ENCODE measurements at regions not wholly inside any gene's neighbourhood (a gene's known extent, or its start where the extent isn't known, plus 50 kb on each side); places are given as distances from the start of the nearest gene placed in this dataset.

DNA sequence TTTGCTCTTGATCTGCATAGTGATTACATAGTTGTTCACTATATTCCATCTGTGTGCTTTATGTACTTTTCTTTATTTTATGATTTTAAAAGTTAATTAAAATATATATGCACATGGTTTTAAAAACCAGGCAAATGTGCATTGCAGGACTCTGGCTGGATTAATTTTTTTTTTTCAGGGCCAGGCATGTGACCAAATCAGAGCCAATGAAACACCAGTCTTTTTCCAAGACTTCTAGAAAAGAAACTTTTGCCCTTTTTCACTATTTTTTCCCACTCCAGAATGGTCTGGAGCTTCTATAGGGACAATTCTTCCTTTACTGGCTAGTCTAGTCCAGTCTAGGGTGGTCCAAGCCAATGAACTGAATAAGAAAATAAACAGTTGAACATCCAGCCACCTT lies 198.1 kb upstream of the FBXO11 start:
- DNase-seq: no peak
- Histone ChIP-seq H3K4me1 (ENCODE audit: control insufficient read depth in 3 of 3, insufficient read depth in 2 of 3, low read depth in 1 of 3, low read length in 2 of 3) (peaks cover 0 to 10% (median 0%) of the 10 kb centered on the region in 3 donors), H3K27me3 (ENCODE audit: control insufficient read depth in 3 of 3, insufficient read depth in 3 of 3, low read length in 3 of 3) (no peaks in the 10 kb centered on the region), H3K27ac (ENCODE audit: low read depth in 1 of 3, low read length in 2 of 3) (no peak overlapping the region), H3K9me3 (ENCODE audit: control insufficient read depth in 2 of 2, insufficient read depth in 1 of 2, low read depth in 1 of 2, low read length in 1 of 2) (peaks cover 0 to 2% of the 10 kb centered on the region in 2 donors), H3K36me3 (ENCODE audit: control insufficient read depth in 3 of 3, insufficient read depth in 2 of 3, low read depth in 1 of 3, low read length in 3 of 3) (no peaks in the 10 kb centered on the region), H3K4me3 (ENCODE audit: low read depth in 1 of 3, low read length in 3 of 3) (no peak overlapping the region)
- no peak for FAIRE-seq

DNA sequence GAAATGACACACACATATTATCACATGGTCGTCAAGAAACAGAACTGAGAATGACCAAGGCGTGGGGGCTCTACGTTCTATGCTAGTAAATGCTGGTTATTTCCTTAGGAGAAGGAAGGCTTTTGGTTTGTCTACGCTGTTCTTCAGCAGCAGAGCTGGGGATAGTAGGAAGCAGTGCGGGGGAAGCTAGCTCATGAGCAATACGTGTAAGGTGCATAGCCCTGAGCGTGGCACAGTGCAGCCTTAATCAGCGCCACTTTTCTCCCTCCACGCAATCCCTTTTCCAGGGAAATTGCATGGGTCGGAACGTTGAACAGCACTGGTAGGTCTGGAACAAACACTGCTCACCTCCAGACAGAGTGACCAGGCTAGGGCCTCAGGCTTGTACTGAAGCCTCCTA lies 199.6 kb upstream of the FBXO11 start:
- Histone ChIP-seq H3K9me3 (ENCODE audit: control insufficient read depth in 2 of 2, insufficient read depth in 1 of 2, low read depth in 1 of 2, low read length in 1 of 2) (no peaks in the 10 kb centered on the region), H3K4me1 (ENCODE audit: control insufficient read depth in 3 of 3, insufficient read depth in 2 of 3, low read depth in 1 of 3, low read length in 2 of 3) (peaks cover 0 to 13% (median 1%) of the 10 kb centered on the region in 3 donors), H3K36me3 (ENCODE audit: control insufficient read depth in 3 of 3, insufficient read depth in 2 of 3, low read depth in 1 of 3, low read length in 3 of 3) (no peaks in the 10 kb centered on the region), H3K27ac (ENCODE audit: low read depth in 1 of 3, low read length in 2 of 3) (peak overlapping the region in 1 of 3 donors; percentile 55), H3K4me3 (ENCODE audit: low read depth in 1 of 3, low read length in 3 of 3) (no peak overlapping the region), H3K27me3 (ENCODE audit: control insufficient read depth in 3 of 3, insufficient read depth in 3 of 3, low read length in 3 of 3) (no peaks in the 10 kb centered on the region)
- FAIRE-seq (no peak), DNase-seq (no peak)
- WGBS, 3 donors: 80 to 85% (median 83%) methylated on average over 11 of the region's 11 CpGs

DNA sequence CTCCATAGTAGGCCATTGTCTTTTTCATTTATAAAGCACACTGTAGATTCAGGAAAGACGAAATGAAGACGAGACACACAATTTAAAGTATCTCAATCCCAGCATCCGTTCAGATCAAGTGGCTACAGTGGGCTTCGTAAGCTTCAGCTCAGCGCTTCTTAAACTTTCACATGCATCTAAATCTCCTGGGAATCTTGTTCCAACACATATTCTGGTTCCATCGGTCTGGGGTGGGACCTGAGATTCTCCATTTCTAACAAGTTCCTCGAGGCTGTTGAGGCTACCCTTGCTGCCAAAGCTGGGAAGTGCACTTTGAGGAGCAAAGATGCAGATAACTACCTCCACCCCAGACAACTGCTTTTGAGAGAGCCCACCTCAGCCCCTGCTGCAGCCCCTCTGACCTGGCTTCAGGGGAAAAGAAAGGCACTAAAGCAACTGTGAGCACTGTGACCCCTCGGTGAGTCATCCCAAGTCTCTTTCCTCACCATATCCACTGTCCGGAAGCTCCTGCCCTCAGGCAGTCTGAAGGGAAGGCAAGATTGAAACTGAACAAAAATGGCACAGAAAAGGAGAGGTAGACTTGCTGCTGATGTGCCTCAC lies 201.1 kb upstream of the FBXO11 start:
- peaks cover 0 to 19% (median 2%) of the 10 kb centered on the region in 3 donors for H3K4me1 ChIP-seq (ENCODE audit: control insufficient read depth in 3 of 3, insufficient read depth in 2 of 3, low read depth in 1 of 3, low read length in 2 of 3)
- DNase-seq (peak in 1 of 2 donors; percentile 5), FAIRE-seq (no peak)
- no peaks in the 10 kb centered on the region for H3K27me3 ChIP-seq (ENCODE audit: control insufficient read depth in 3 of 3, insufficient read depth in 3 of 3, low read length in 3 of 3)
- peak overlapping the region in 1 of 3 donors; percentile 76 for H3K27ac ChIP-seq (ENCODE audit: low read depth in 1 of 3, low read length in 2 of 3)
- no peaks in the 10 kb centered on the region for H3K9me3 ChIP-seq (ENCODE audit: control insufficient read depth in 2 of 2, insufficient read depth in 1 of 2, low read depth in 1 of 2, low read length in 1 of 2)
- WGBS, 3 donors: 66 to 68% (median 68%) methylated on average over 9 of the region's 9 CpGs
- H3K36me3 ChIP-seq (ENCODE audit: control insufficient read depth in 3 of 3, insufficient read depth in 2 of 3, low read depth in 1 of 3, low read length in 3 of 3): no peaks in the 10 kb centered on the region
- H3K4me3 ChIP-seq (ENCODE audit: low read depth in 1 of 3, low read length in 3 of 3): no peak overlapping the region

GRCh38 chr2:48108455-48108854 lies 202.2 kb upstream of the FBXO11 start:
- no peak for FAIRE-seq

DNA sequence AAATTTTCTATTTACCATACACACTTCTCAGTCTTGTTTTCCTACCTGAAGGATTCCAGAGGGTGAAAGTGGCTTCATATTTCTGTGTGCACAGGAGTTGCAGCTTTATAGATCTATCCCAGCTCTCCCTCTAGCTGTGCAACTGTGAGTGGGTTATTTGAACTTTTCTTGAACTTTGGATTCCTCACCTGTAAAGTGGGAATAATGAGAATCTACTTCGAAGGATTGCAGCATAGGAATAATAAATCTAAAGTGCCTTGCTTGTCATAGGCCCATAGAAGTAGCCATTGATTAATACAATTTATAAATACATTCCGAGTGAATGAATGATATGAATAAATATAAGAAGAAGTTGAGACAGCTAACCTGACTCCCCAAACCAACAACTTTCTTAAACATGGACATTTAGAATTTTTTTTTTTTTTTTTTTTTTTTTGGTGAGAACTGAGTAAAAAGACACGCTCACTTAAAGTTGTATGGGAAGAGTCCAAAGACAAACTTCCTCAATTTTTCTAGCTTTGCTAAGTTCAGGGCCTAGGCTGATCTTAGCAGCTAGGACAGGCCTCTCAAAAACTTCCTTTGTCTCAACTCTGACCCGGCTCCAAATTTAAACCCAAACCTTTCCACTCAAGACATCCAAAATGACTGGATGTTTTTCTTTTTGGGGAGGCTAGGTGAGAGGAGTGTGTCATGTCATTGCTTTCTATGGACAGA lies 203.3 kb upstream of the FBXO11 start:
- Histone ChIP-seq H3K36me3 (ENCODE audit: control insufficient read depth in 3 of 3, insufficient read depth in 2 of 3, low read depth in 1 of 3, low read length in 3 of 3) (no peaks in the 10 kb centered on the region), H3K27me3 (ENCODE audit: control insufficient read depth in 3 of 3, insufficient read depth in 3 of 3, low read length in 3 of 3) (no peaks in the 10 kb centered on the region), H3K4me1 (ENCODE audit: control insufficient read depth in 3 of 3, insufficient read depth in 2 of 3, low read depth in 1 of 3, low read length in 2 of 3) (peaks cover 0 to 36% (median 2%) of the 10 kb centered on the region in 3 donors), H3K9me3 (ENCODE audit: control insufficient read depth in 2 of 2, insufficient read depth in 1 of 2, low read depth in 1 of 2, low read length in 1 of 2) (no peaks in the 10 kb centered on the region), H3K27ac (ENCODE audit: low read depth in 1 of 3, low read length in 2 of 3) (no peak overlapping the region), H3K4me3 (ENCODE audit: low read depth in 1 of 3, low read length in 3 of 3) (no peak overlapping the region)
- no peak for FAIRE-seq
- peak in 1 of 2 donors; percentile 35 for DNase-seq
- WGBS, 3 donors: 78 to 82% (median 80%) methylated on average over 4 of the region's 4 CpGs

More at GRCh38 chr2:48108455-48108854, 202.2 kb upstream of the FBXO11 start:
- DNase-seq: no peak
- Histone ChIP-seq H3K27ac (ENCODE audit: low read depth in 1 of 3, low read length in 2 of 3) (no peak overlapping the region), H3K27me3 (ENCODE audit: control insufficient read depth in 3 of 3, insufficient read depth in 3 of 3, low read length in 3 of 3) (no peaks in the 10 kb centered on the region), H3K4me3 (ENCODE audit: low read depth in 1 of 3, low read length in 3 of 3) (no peak overlapping the region), H3K9me3 (ENCODE audit: control insufficient read depth in 2 of 2, insufficient read depth in 1 of 2, low read depth in 1 of 2, low read length in 1 of 2) (no peaks in the 10 kb centered on the region), H3K36me3 (ENCODE audit: control insufficient read depth in 3 of 3, insufficient read depth in 2 of 3, low read depth in 1 of 3, low read length in 3 of 3) (no peaks in the 10 kb centered on the region), H3K4me1 (ENCODE audit: control insufficient read depth in 3 of 3, insufficient read depth in 2 of 3, low read depth in 1 of 3, low read length in 2 of 3) (peaks cover 0 to 27% (median 2%) of the 10 kb centered on the region in 3 donors)
- 82 to 87% (median 85%) methylated on average over 1 of the region's 1 CpG for WGBS, 3 donors

GRCh38 chr2:48110492-48110891 lies 204.0 kb upstream of the FOXN2 start:
- Histone ChIP-seq H3K9me3 (ENCODE audit: control insufficient read depth in 2 of 2, insufficient read depth in 1 of 2, low read depth in 1 of 2, low read length in 1 of 2) (no peaks in the 10 kb centered on the region), H3K36me3 (ENCODE audit: control insufficient read depth in 3 of 3, insufficient read depth in 2 of 3, low read depth in 1 of 3, low read length in 3 of 3) (no peaks in the 10 kb centered on the region), H3K4me1 (ENCODE audit: control insufficient read depth in 3 of 3, insufficient read depth in 2 of 3, low read depth in 1 of 3, low read length in 2 of 3) (peaks cover 0 to 44% (median 2%) of the 10 kb centered on the region in 3 donors), H3K4me3 (ENCODE audit: low read depth in 1 of 3, low read length in 3 of 3) (no peak overlapping the region), H3K27me3 (ENCODE audit: control insufficient read depth in 3 of 3, insufficient read depth in 3 of 3, low read length in 3 of 3) (no peaks in the 10 kb centered on the region), H3K27ac (ENCODE audit: low read depth in 1 of 3, low read length in 2 of 3) (no peak overlapping the region)
- FAIRE-seq: no peak
- WGBS, 3 donors: 33 to 59% (median 44%) methylated on average over 4 of the region's 4 CpGs
- DNase-seq: peak in 1 of 2 donors; percentile 52

DNA sequence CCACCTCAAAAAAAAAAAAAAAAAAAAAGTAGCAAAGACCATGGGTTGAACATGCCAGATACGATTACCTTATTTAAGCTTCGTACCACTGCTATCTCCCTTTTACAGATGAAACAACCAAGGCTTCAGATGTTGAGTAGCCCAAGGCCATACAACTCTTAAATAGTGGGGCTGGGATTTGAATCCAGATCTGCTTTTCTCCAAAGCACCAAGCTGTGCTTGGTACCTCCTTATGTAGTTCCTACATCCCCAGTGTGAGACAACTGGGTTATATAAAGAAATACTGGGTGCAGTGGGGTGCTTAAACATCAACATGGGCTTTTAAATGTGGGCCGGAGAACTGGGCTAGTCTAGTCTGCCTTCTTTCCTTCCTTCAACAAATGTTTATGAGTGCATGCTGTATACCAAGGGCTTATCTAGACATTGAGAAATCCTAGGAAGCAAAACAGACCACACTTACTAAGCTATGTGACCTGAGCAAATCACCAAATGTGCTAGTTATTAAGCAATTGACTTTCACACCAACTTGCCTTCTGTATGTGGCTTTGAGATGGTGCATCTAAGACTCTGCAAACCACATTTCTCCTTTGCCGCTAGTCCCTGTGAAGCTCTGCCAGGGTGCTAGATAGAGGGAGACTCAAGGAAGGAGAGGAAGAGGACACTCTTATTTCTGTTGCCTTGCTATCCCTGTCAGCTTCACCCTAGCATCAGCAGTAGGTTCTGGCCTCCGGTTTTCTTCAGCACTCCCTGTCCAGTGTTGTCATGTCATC lies 201.4 kb upstream of the FOXN2 start:
- FAIRE-seq (no peak), DNase-seq (peak in 1 of 2 donors; percentile 74)
- H3K36me3 ChIP-seq (ENCODE audit: control insufficient read depth in 3 of 3, insufficient read depth in 2 of 3, low read depth in 1 of 3, low read length in 3 of 3): no peaks in the 10 kb centered on the region
- H3K4me1 ChIP-seq (ENCODE audit: control insufficient read depth in 3 of 3, insufficient read depth in 2 of 3, low read depth in 1 of 3, low read length in 2 of 3): peaks cover 0 to 34% (median 2%) of the 10 kb centered on the region in 3 donors
- H3K4me3 ChIP-seq (ENCODE audit: low read depth in 1 of 3, low read length in 3 of 3): no peak overlapping the region
- peak overlapping the region in 2 of 3 donors; percentile 38 to 89 for H3K27ac ChIP-seq (ENCODE audit: low read depth in 1 of 3, low read length in 2 of 3)
- no peaks in the 10 kb centered on the region for H3K27me3 ChIP-seq (ENCODE audit: control insufficient read depth in 3 of 3, insufficient read depth in 3 of 3, low read length in 3 of 3)
- WGBS, 3 donors: 88 to 94% (median 92%) methylated on average over 5 of the region's 5 CpGs
- H3K9me3 ChIP-seq (ENCODE audit: control insufficient read depth in 2 of 2, insufficient read depth in 1 of 2, low read depth in 1 of 2, low read length in 1 of 2): no peaks in the 10 kb centered on the region

DNA sequence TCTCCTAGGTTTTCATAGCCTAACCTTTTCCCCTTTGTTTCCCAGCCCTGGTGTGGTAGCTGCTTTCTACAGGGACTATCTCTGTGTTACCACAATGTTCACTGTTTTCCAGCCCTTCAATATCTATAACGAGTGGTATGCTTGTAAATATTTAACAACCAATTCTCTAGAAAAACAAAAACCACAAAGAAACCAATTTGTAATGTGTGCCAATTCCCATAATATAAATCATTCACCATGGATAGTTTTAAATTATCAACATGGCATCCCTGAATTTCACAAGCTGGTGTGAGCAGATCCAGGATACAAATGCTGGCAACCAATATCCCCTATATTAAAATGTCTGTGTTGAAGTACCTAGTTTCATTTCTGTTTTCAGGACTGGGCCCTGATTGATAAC lies 200.7 kb upstream of the FOXN2 start:
- no peaks in the 10 kb centered on the region for H3K9me3 ChIP-seq (ENCODE audit: control insufficient read depth in 2 of 2, insufficient read depth in 1 of 2, low read depth in 1 of 2, low read length in 1 of 2)
- 24 to 43% (median 25%) methylated on average over 1 of the region's 1 CpG for WGBS, 3 donors
- H3K4me3 ChIP-seq (ENCODE audit: low read depth in 1 of 3, low read length in 3 of 3): no peak overlapping the region
- peaks cover 0 to 34% (median 2%) of the 10 kb centered on the region in 3 donors for H3K4me1 ChIP-seq (ENCODE audit: control insufficient read depth in 3 of 3, insufficient read depth in 2 of 3, low read depth in 1 of 3, low read length in 2 of 3)
- DNase-seq: no peak
- no peaks in the 10 kb centered on the region for H3K27me3 ChIP-seq (ENCODE audit: control insufficient read depth in 3 of 3, insufficient read depth in 3 of 3, low read length in 3 of 3)
- H3K36me3 ChIP-seq (ENCODE audit: control insufficient read depth in 3 of 3, insufficient read depth in 2 of 3, low read depth in 1 of 3, low read length in 3 of 3): no peaks in the 10 kb centered on the region
- peak overlapping the region in 2 of 3 donors; percentile 38 to 89 for H3K27ac ChIP-seq (ENCODE audit: low read depth in 1 of 3, low read length in 2 of 3)
- no peak for FAIRE-seq
